Suprapubic skin (tissue), 4 donors: ENCODE measurements at regions not wholly inside any gene's neighbourhood (a gene's known extent, or its start where the extent isn't known, plus 50 kb on each side); places are given as distances from the start of the nearest gene placed in this dataset.

Experiments used
- DNase-seq, 2 donors: peaks; one replicate each; pipeline ENCODE4 v3.0.0-alpha.2; 2019; ENCODE audit warnings: low spot score in 2 of 2
- H3K27ac ChIP-seq: fragments of 200-600 bp; sonication (generic); one replicate; pipeline ENCODE4 v1.5.1; 2019
- H3K27me3 ChIP-seq: fragments of 200-600 bp; sonication (generic); one replicate; pipeline ENCODE4 v1.5.1; 2019
- H3K36me3 ChIP-seq: fragments of 200-600 bp; sonication (generic); one replicate; pipeline ENCODE4 v1.5.1; 2019
- H3K4me1 ChIP-seq: fragments of 200-600 bp; sonication (generic); one replicate; pipeline ENCODE4 v1.5.1; 2019
- H3K4me3 ChIP-seq: fragments of 200-600 bp; sonication (generic); one replicate; pipeline ENCODE4 v1.5.1; 2019; ENCODE audit warnings: mild to moderate bottlenecking
- H3K9me3 ChIP-seq: fragments of 200-600 bp; sonication (generic); one replicate; pipeline ENCODE4 v1.5.1; 2019
- EP300 ChIP-seq: sonication (generic); formaldehyde crosslinking; IDR thresholded peaks from one replicate; pipeline ENCODE4 v1.6.1; 2017; ENCODE audit warnings: antibody characterized with exemption
- POLR2A ChIP-seq, 2 donors: fragments of 450-650 bp; IDR thresholded peaks; one replicate each; pipeline ENCODE4 v1.6.1; 2017; ENCODE audit warnings: antibody characterized with exemption in 2 of 2, mild to moderate bottlenecking in 2 of 2, moderate library complexity in 2 of 2
- POLR2AphosphoS5 ChIP-seq, 3 donors: sonication (generic); formaldehyde crosslinking; IDR thresholded peaks; one replicate each; pipeline ENCODE4 v1.6.1; 2017; ENCODE audit warnings: antibody characterized with exemption in 3 of 3
- WGBS: methylation state at CpG from one replicate; pipeline ENCODE4 v1.1.5; 2018; 5-methylcytosine and 5-hydroxymethylcytosine counted together
- TF ChIP-seq, protein P1 (sequence below), 2 donors: fragments of 200-600 bp in 1 of 2; fragments of 450-650 bp in 1 of 2; sonication (generic) in 1 of 2; IDR thresholded peaks; one replicate each; pipeline ENCODE4 v1.5.1; 2016 to 2019; ENCODE audit warnings: antibody characterized with exemption in 2 of 2, mild to moderate bottlenecking in 1 of 2, moderate library complexity in 1 of 2

DNA sequence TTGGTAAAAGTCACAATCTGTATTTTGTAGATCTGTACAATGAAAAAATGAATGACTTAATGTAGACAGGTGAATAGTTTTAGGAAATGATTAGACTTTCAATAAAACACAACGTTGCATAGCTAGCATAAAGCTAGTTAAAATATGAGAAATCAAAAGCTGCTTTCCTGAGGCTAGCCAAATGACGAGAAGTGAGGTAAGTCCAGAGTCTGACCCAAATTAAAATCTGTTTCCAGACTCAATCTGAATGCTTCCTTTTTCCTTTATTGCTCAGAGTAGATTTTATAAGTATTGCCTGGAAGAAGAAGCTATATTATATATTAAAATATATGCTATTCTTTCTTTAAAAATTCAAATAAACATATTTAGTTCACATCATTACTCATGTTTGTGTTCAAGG lies 615.4 kb downstream of the CD109 start:
- no peak for DNase-seq
- Histone ChIP-seq H3K4me3 (no peak overlapping the region), H3K36me3 (no peaks in the 10 kb centered on the region), H3K4me1 (no peaks in the 10 kb centered on the region), H3K27ac (no peak overlapping the region), H3K27me3 (no peaks in the 10 kb centered on the region), H3K9me3 (no peaks in the 10 kb centered on the region)
- WGBS: 44% methylated on average over 2 of the region's 2 CpGs
- no peak for TF ChIP-seq POLR2AphosphoS5 (IDR thresholded peaks at IDR 0.05)
- no peak for TF ChIP-seq POLR2A (IDR thresholded peaks at IDR 0.05)
- TF ChIP-seq, protein P1, sequence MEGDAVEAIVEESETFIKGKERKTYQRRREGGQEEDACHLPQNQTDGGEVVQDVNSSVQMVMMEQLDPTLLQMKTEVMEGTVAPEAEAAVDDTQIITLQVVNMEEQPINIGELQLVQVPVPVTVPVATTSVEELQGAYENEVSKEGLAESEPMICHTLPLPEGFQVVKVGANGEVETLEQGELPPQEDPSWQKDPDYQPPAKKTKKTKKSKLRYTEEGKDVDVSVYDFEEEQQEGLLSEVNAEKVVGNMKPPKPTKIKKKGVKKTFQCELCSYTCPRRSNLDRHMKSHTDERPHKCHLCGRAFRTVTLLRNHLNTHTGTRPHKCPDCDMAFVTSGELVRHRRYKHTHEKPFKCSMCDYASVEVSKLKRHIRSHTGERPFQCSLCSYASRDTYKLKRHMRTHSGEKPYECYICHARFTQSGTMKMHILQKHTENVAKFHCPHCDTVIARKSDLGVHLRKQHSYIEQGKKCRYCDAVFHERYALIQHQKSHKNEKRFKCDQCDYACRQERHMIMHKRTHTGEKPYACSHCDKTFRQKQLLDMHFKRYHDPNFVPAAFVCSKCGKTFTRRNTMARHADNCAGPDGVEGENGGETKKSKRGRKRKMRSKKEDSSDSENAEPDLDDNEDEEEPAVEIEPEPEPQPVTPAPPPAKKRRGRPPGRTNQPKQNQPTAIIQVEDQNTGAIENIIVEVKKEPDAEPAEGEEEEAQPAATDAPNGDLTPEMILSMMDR (IDR thresholded peaks at IDR 0.05): no peak
- no peak for TF ChIP-seq EP300

DNA sequence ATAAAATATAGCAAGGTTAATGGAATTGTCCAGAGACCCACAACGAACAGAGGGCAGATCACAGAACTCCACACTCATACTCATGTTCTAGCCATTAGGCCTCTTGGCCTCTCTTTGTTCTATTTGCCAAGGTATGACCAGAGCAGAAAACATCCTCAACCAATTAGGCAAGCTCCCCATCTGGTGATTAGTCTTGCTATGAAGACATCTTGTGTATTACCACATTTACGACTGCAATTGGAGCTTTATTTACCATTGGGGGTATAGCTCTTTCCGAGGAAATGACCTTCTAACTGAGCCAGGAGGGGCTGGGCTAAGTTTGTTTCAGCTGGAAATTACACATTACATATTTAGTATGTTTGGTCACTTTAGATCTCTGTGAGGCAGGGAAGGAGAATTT lies 593.9 kb downstream of the CD109 start:
- no peak overlapping the region for H3K27ac ChIP-seq
- no peaks in the 10 kb centered on the region for H3K36me3 ChIP-seq
- 70% methylated on average over 3 of the region's 3 CpGs for WGBS
- no peaks in the 10 kb centered on the region for H3K27me3 ChIP-seq
- H3K9me3 ChIP-seq: no peaks in the 10 kb centered on the region
- H3K4me1 ChIP-seq: no peaks in the 10 kb centered on the region
- no peak overlapping the region for H3K4me3 ChIP-seq
- DNase-seq: no peak
- TF ChIP-seq, protein P1 (IDR thresholded peaks at IDR 0.05): no peak
- TF ChIP-seq POLR2A (IDR thresholded peaks at IDR 0.05) (no peak), EP300 (no peak), POLR2AphosphoS5 (IDR thresholded peaks at IDR 0.05) (no peak)

DNA sequence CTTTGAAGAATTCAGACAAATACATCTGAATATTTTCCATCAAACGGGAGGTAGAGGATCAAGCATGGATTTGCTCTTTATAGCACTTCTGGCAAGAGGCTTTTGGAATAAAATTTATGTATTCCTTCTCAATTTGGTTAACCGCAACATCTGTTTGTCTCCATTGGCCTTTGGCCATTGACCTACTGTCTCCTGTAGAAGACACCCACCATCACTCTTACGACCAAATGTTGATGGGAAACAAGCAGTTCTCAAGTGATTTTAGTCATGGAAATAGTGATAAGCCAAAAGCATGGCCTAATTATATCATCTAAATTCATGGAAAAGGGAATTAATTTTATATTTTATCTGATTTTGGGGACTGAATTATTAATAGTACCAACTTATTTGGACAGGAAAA lies 591.9 kb downstream of the CD109 start:
- no peaks in the 10 kb centered on the region for H3K36me3 ChIP-seq
- no peak overlapping the region for H3K4me3 ChIP-seq
- WGBS: 67% methylated on average over 3 of the region's 3 CpGs
- no peak overlapping the region for H3K27ac ChIP-seq
- no peaks in the 10 kb centered on the region for H3K27me3 ChIP-seq
- H3K4me1 ChIP-seq: no peaks in the 10 kb centered on the region
- TF ChIP-seq EP300: no peak
- TF ChIP-seq POLR2AphosphoS5 (IDR thresholded peaks at IDR 0.05): no peak
- TF ChIP-seq, protein P1 (IDR thresholded peaks at IDR 0.05): no peak
- no peak for TF ChIP-seq POLR2A (IDR thresholded peaks at IDR 0.05)
- H3K9me3 ChIP-seq: no peaks in the 10 kb centered on the region
- DNase-seq: no peak

DNA sequence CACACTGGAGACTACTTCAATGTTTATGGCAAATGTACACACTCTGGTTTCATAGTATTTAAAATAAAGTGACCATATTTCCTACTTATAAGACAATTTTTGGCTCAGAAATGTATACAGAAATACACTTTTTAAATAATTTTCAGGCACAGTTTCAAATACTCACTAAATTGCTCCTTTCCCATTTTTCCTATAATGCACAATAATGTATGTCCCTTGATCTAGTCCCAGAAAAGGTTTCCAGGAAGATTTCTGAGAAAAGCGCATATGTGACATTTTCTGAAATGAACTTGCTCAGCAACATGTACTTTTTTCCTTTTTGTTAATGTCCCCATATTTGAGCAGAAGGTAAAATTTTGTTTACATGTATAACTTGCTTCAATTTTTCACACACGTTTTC lies 591.4 kb downstream of the CD109 start:
- Histone ChIP-seq H3K4me3 (no peak overlapping the region), H3K27me3 (no peaks in the 10 kb centered on the region), H3K36me3 (no peaks in the 10 kb centered on the region), H3K27ac (no peak overlapping the region), H3K9me3 (no peaks in the 10 kb centered on the region), H3K4me1 (no peaks in the 10 kb centered on the region)
- TF ChIP-seq POLR2A (IDR thresholded peaks at IDR 0.05) (no peak), EP300 (no peak), POLR2AphosphoS5 (IDR thresholded peaks at IDR 0.05) (no peak)
- TF ChIP-seq, protein P1 (IDR thresholded peaks at IDR 0.05): no peak
- WGBS: 85% methylated on average over 2 of the region's 2 CpGs
- no peak for DNase-seq

DNA sequence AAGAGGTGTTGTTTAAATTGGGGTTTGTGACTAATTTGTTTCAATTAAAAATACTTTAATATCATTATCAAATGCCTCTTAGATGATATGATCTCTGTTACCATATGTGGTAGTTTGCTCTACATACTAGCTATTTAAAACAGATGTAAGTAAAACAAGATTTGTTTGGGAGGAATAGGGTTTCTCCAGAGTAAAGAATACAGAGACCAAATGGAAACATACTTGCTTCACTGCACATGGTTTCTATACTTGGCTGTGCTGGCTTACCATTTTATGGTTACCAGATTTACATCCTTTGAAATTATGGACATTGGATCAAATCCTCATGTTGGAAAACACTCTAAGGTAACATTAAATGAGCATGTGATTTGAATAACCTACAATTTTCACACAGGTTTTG lies 588.3 kb downstream of the CD109 start:
- H3K27me3 ChIP-seq: no peaks in the 10 kb centered on the region
- H3K9me3 ChIP-seq: no peaks in the 10 kb centered on the region
- TF ChIP-seq POLR2A (IDR thresholded peaks at IDR 0.05) (no peak), EP300 (no peak), POLR2AphosphoS5 (IDR thresholded peaks at IDR 0.05) (no peak)
- TF ChIP-seq, protein P1 (IDR thresholded peaks at IDR 0.05): no peak
- DNase-seq: no peak
- no peaks in the 10 kb centered on the region for H3K36me3 ChIP-seq
- no peak overlapping the region for H3K4me3 ChIP-seq
- no peak overlapping the region for H3K27ac ChIP-seq
- H3K4me1 ChIP-seq: no peaks in the 10 kb centered on the region
